ENCODE measurements at regions not wholly inside any gene's neighbourhood (a gene's known extent, or its start where the extent isn't known, plus 50 kb on each side); places are given as distances from the start of the nearest gene placed in this dataset.

DNA sequence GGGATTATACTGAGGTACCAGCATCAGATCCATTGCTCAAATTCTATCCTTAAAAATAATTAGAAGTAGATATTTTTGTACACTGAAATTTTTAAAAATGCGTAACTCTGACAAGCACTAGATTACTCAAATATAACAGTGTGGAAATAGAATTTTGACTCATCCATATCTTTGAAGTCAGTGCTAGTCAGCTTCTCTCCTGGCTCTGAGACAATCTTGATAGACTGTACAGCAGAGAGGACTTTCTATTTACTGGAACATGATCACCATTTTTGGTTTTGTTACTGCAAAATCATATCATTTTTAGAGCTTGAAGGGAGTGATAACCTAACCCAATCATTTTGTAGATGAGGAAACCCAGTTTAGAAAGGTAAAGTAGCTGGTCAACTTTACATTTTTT is 195.0 kb downstream of the MTERF1 start:
- no peak for TF ChIP-seq POLR2A (IDR thresholded peaks at IDR 0.05; ENCODE audit: low read depth)
- TF ChIP-seq, protein P1, sequence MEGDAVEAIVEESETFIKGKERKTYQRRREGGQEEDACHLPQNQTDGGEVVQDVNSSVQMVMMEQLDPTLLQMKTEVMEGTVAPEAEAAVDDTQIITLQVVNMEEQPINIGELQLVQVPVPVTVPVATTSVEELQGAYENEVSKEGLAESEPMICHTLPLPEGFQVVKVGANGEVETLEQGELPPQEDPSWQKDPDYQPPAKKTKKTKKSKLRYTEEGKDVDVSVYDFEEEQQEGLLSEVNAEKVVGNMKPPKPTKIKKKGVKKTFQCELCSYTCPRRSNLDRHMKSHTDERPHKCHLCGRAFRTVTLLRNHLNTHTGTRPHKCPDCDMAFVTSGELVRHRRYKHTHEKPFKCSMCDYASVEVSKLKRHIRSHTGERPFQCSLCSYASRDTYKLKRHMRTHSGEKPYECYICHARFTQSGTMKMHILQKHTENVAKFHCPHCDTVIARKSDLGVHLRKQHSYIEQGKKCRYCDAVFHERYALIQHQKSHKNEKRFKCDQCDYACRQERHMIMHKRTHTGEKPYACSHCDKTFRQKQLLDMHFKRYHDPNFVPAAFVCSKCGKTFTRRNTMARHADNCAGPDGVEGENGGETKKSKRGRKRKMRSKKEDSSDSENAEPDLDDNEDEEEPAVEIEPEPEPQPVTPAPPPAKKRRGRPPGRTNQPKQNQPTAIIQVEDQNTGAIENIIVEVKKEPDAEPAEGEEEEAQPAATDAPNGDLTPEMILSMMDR (IDR thresholded peaks at IDR 0.05), result no peak
- TF ChIP-seq EP300 (IDR thresholded peaks at IDR 0.05), result no peak

Measured in esophagus muscularis mucosa (tissue), 4 donors.